Keratinocyte (primary cell): ENCODE measurements at regions not wholly inside any gene's neighbourhood (a gene's known extent, or its start where the extent isn't known, plus 50 kb on each side); places are given as distances from the start of the nearest gene placed in this dataset.

Experiments used
- DNase-seq: peaks from one replicate; pipeline ENCODE4 v3.0.0-alpha.2; 2011; ENCODE audit warnings: low read depth, missing footprints, low spot score
- FAIRE-seq: peaks from 2 replicates; lab custom pipeline; 2011; peaks lifted over from hg19 to GRCh38; lab: Jason Lieb, UNC
- H2AFZ ChIP-seq: 2 replicates; pipeline ENCODE4 v1.6.0; 2012; ENCODE audit warnings: low read length, control low read depth, inconsistent platforms; ENCODE audit not compliant: control insufficient read depth
- H3K27ac ChIP-seq: 2 replicates; pipeline ENCODE4 v1.5.1; 2011; ENCODE audit warnings: low read length; ENCODE audit not compliant: control insufficient read depth, insufficient read depth
- H3K27me3 ChIP-seq: 3 replicates; pipeline ENCODE4 v1.6.0; 2011; ENCODE audit warnings: low read length; ENCODE audit not compliant: control insufficient read depth, insufficient read depth; ENCODE audit errors: extremely low read depth
- H3K36me3 ChIP-seq, 2 experiments: 2 replicates in 1 of 2; 3 replicates in 1 of 2; pipeline ENCODE4 v1.5.1; 2011; ENCODE audit warnings: low read length in 2 of 2, mild to moderate bottlenecking in 1 of 2; ENCODE audit not compliant: control insufficient read depth in 2 of 2, insufficient read depth in 2 of 2; ENCODE audit errors: extremely low read depth in 1 of 2
- H3K4me1 ChIP-seq: 3 replicates; pipeline ENCODE4 v1.5.1; 2011; ENCODE audit warnings: low read length; ENCODE audit not compliant: control insufficient read depth, insufficient read depth; ENCODE audit errors: extremely low read depth
- H3K4me2 ChIP-seq: 3 replicates; pipeline ENCODE4 v1.6.0; 2011; ENCODE audit warnings: low read depth, low read length; ENCODE audit not compliant: control insufficient read depth, insufficient read depth; ENCODE audit errors: extremely low read depth
- H3K4me3 ChIP-seq, 3 experiments: fragments of 200-600 bp in 1 of 3; sonication (generic) in 1 of 3; 2 replicates in 2 of 3; 3 replicates in 1 of 3; pipeline ENCODE4 v1.5.1; 2011 to 2016; ENCODE audit warnings: low read length in 3 of 3, mild to moderate bottlenecking in 3 of 3, control low read depth in 2 of 3, inconsistent platforms in 1 of 3, low read depth in 1 of 3, mixed read lengths in 1 of 3, mixed run types in 1 of 3, moderate library complexity in 1 of 3; ENCODE audit not compliant: control insufficient read depth in 2 of 3, insufficient read depth in 2 of 3; ENCODE audit errors: extremely low read depth in 1 of 3
- H3K79me2 ChIP-seq: 2 replicates; pipeline ENCODE4 v1.6.0; 2012; ENCODE audit warnings: low read length; ENCODE audit not compliant: control insufficient read depth, insufficient read depth
- H3K9ac ChIP-seq: 3 replicates; pipeline ENCODE4 v1.6.0; 2011; ENCODE audit warnings: low read length; ENCODE audit not compliant: control insufficient read depth, insufficient read depth; ENCODE audit errors: extremely low read depth
- H3K9me1 ChIP-seq: 3 replicates; pipeline ENCODE4 v1.6.0; 2011; ENCODE audit warnings: low read length; ENCODE audit not compliant: control insufficient read depth, insufficient read depth; ENCODE audit errors: extremely low read depth
- H3K9me3 ChIP-seq: 2 replicates; pipeline ENCODE4 v1.5.1; 2012; ENCODE audit warnings: low read depth, low read length; ENCODE audit not compliant: control insufficient read depth
- H4K20me1 ChIP-seq: 3 replicates; pipeline ENCODE4 v1.6.0; 2011; ENCODE audit warnings: low read length; ENCODE audit not compliant: control insufficient read depth, insufficient read depth; ENCODE audit errors: extremely low read depth
- EZH2 ChIP-seq: IDR thresholded peaks from one replicate; pipeline ENCODE4 v1.6.1; 2012; ENCODE audit warnings: inconsistent platforms, mild to moderate bottlenecking, low read length, moderate library complexity
- dilution Hi-C: fragments of 300-500 bp; cut with MboI; formaldehyde crosslinking; loops from one replicate; pipeline ENCODE4 v1.7.0; 2020; ENCODE audit warnings: low sequenced_read_pairs; ENCODE audit not compliant: extremely low pct_ligation_motif_present
- TF ChIP-seq, protein P1 (sequence below), 3 experiments: IDR thresholded peaks in 1 of 3; conservative IDR thresholded peaks in 1 of 3; optimal IDR thresholded peaks in 1 of 3; 2 replicates in 2 of 3; 3 replicates in 1 of 3; pipeline versions ENCODE3 to v1.5.1; 2011; ENCODE audit warnings: low read length in 3 of 3, mild to moderate bottlenecking in 3 of 3, moderate library complexity in 2 of 3, control low read depth in 1 of 3, inconsistent platforms in 1 of 3; ENCODE audit not compliant: insufficient read depth in 2 of 3; ENCODE audit errors: extremely low read depth in 1 of 3

DNA sequence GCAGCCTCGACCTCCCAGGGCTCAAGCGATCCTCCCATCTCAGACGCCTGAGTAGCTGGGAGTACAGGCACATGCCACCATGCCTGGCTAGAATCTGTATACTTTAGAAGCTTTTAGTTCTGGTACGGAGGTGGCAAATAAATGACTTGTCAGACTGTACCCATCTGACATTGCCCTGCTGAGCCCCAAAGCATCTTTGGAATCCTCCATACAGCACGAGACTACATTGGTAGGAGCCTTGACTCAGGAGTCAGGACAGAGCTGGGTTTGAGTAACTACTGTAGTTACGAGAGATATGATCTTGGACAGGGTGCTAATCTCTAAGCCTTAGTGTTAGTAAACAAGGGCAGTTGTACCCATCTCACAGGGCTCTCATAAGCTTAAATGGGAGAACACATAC is 67.8 kb upstream of the NPHP3 start:
- Histone ChIP-seq H4K20me1 (no peaks in the 10 kb centered on the region), H3K9ac (no peak overlapping the region), H2AFZ (no peak overlapping the region), H3K27ac (no peak overlapping the region), H3K36me3 (no peaks in the 10 kb centered on the region), H3K27me3 (no peaks in the 10 kb centered on the region), H3K9me3 (no peaks in the 10 kb centered on the region), H3K4me1 (no peaks in the 10 kb centered on the region), H3K9me1 (no peaks in the 10 kb centered on the region), H3K4me3 (no peak overlapping the region), H3K4me2 (no peak overlapping the region), H3K79me2 (no peaks in the 10 kb centered on the region)
- dilution Hi-C loops = no loop called here
- TF ChIP-seq, protein P1, sequence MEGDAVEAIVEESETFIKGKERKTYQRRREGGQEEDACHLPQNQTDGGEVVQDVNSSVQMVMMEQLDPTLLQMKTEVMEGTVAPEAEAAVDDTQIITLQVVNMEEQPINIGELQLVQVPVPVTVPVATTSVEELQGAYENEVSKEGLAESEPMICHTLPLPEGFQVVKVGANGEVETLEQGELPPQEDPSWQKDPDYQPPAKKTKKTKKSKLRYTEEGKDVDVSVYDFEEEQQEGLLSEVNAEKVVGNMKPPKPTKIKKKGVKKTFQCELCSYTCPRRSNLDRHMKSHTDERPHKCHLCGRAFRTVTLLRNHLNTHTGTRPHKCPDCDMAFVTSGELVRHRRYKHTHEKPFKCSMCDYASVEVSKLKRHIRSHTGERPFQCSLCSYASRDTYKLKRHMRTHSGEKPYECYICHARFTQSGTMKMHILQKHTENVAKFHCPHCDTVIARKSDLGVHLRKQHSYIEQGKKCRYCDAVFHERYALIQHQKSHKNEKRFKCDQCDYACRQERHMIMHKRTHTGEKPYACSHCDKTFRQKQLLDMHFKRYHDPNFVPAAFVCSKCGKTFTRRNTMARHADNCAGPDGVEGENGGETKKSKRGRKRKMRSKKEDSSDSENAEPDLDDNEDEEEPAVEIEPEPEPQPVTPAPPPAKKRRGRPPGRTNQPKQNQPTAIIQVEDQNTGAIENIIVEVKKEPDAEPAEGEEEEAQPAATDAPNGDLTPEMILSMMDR (optimal IDR thresholded peaks at IDR 0.05 in 1 of 3, IDR thresholded peaks at IDR 0.05 in 1 of 3, conservative IDR thresholded peaks at IDR 0.05 in 1 of 3; ENCODE audit: extremely low read depth in 1 of 3, insufficient read depth in 2 of 3, low read length in 3 of 3) = no peak
- no peak for TF ChIP-seq EZH2
- FAIRE-seq = no peak
- DNase-seq = no peak

DNA sequence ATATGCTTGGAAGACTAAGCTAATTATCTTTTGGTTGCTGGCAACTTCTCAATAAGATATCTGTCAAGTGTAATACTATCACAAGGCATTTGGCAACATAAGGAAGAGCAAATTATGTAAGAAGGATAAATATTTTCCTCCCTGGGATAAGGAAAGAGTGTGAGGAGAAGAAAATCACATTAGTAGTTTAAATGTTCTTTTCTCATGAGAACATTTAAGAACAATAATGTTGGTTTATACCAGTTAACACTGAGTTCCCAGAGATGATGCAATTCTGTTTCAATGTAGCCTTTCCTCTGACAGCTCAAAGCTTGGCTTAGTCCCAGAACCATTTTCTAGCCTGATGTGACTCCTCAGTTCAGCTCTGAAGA is 66.1 kb upstream of the NPHP3 start:
- no peak for DNase-seq
- no peaks in the 10 kb centered on the region for H3K27me3 ChIP-seq

More for the DNA sequence above, 66.1 kb upstream of the NPHP3 start:
- no peak overlapping the region for H2AFZ ChIP-seq
- no peak overlapping the region for H3K4me3 ChIP-seq
- FAIRE-seq = no peak
- no peak overlapping the region for H3K4me2 ChIP-seq
- no peak overlapping the region for H3K27ac ChIP-seq
- no peaks in the 10 kb centered on the region for H3K4me1 ChIP-seq
- no peaks in the 10 kb centered on the region for H3K9me3 ChIP-seq
- dilution Hi-C loops = no loop called here
- no peak overlapping the region for H3K9ac ChIP-seq
- no peaks in the 10 kb centered on the region for H3K79me2 ChIP-seq
- H4K20me1 ChIP-seq = no peaks in the 10 kb centered on the region
- no peaks in the 10 kb centered on the region for H3K36me3 ChIP-seq
- no peaks in the 10 kb centered on the region for H3K9me1 ChIP-seq
- TF ChIP-seq, protein P1 (optimal IDR thresholded peaks at IDR 0.05 in 1 of 3, IDR thresholded peaks at IDR 0.05 in 1 of 3, conservative IDR thresholded peaks at IDR 0.05 in 1 of 3; ENCODE audit: extremely low read depth in 1 of 3, insufficient read depth in 2 of 3, low read length in 3 of 3) = no peak
- no peak for TF ChIP-seq EZH2
